ENCODE measurements at regions not wholly inside any gene's neighbourhood (a gene's known extent, or its start where the extent isn't known, plus 50 kb on each side); places are given as distances from the start of the nearest gene placed in this dataset.

DNA sequence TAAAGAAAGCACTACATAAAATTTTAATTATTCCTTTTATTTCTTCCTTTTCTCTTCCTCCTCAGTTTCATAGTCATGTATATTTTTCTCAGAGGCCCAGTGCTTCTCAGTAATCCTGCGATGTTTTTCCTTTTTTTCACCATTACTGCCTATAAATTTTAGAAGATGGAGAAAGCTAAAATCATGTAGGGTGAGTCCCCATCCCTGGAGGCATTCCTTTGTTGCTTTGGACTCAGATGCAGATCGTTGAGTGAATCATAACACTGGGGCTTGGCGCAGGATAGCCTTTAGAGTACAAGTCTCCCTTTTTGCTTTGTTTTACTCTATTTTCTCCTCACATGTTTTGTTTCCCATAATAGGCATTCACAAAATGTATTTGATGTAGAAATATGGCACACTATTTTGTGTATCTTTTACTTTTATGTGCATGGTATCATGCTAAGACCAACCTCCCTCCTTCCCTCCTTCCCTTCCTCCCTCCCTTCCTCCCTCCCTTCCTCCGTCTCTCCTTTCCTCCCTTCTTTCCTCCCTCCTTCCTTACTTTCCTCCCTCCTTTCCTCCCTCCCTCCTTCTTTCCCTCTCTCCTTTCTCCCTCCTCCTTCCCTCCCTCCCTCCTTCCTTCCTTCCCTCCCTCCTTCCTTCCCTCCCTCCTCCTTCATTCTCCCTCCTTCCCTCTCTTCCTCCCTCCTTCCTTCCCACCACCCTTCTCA, 72.4 kb downstream of the NUDT12 start:
- TF ChIP-seq, protein P1, sequence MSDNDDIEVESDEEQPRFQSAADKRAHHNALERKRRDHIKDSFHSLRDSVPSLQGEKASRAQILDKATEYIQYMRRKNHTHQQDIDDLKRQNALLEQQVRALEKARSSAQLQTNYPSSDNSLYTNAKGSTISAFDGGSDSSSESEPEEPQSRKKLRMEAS (IDR thresholded peaks at IDR 0.05; ENCODE audit: low read depth, low read length): no peak
- TF ChIP-seq, protein P2, sequence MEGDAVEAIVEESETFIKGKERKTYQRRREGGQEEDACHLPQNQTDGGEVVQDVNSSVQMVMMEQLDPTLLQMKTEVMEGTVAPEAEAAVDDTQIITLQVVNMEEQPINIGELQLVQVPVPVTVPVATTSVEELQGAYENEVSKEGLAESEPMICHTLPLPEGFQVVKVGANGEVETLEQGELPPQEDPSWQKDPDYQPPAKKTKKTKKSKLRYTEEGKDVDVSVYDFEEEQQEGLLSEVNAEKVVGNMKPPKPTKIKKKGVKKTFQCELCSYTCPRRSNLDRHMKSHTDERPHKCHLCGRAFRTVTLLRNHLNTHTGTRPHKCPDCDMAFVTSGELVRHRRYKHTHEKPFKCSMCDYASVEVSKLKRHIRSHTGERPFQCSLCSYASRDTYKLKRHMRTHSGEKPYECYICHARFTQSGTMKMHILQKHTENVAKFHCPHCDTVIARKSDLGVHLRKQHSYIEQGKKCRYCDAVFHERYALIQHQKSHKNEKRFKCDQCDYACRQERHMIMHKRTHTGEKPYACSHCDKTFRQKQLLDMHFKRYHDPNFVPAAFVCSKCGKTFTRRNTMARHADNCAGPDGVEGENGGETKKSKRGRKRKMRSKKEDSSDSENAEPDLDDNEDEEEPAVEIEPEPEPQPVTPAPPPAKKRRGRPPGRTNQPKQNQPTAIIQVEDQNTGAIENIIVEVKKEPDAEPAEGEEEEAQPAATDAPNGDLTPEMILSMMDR (IDR thresholded peaks at IDR 0.05; ENCODE audit: low read depth, low read length): no peak
- TF ChIP-seq POLR2A (IDR thresholded peaks at IDR 0.05; ENCODE audit: extremely low read depth, insufficient read length): no peak

Measured in NB4 (cell line).